Parathyroid adenoma (tissue), 2 donors: ENCODE measurements at regions not wholly inside any gene's neighbourhood (a gene's known extent, or its start where the extent isn't known, plus 50 kb on each side); places are given as distances from the start of the nearest gene placed in this dataset.

Experiments
- H2AFZ ChIP-seq: fragments of 300-600 bp; sonication (generic); one replicate; pipeline ENCODE4 v1.7.0; 2017; ENCODE audit warnings: antibody characterized with exemption, mild to moderate bottlenecking
- H3K27ac ChIP-seq: fragments of 300-600 bp; sonication (generic); one replicate; pipeline ENCODE4 v1.7.0; 2017
- H3K27me3 ChIP-seq: fragments of 300-600 bp; sonication (generic); one replicate; pipeline ENCODE4 v1.7.0; 2017; ENCODE audit warnings: low read length; ENCODE audit not compliant: control insufficient read depth, insufficient read depth
- H3K36me3 ChIP-seq: fragments of 300-600 bp; sonication (generic); one replicate; pipeline ENCODE4 v1.7.0; 2017; ENCODE audit warnings: low read length; ENCODE audit not compliant: control insufficient read depth, insufficient read depth
- H3K4me1 ChIP-seq: fragments of 300-600 bp; sonication (generic); one replicate; pipeline ENCODE4 v1.7.0; 2017; ENCODE audit warnings: control low read depth
- H3K4me2 ChIP-seq: fragments of 300-600 bp; sonication (generic); one replicate; pipeline ENCODE4 v1.7.0; 2017; ENCODE audit warnings: low read length
- H3K4me3 ChIP-seq: fragments of 300-600 bp; sonication (generic); one replicate; pipeline ENCODE4 v1.7.0; 2017; ENCODE audit warnings: low read depth, low read length
- H3K79me2 ChIP-seq: fragments of 300-600 bp; sonication (generic); one replicate; pipeline ENCODE4 v1.7.0; 2017; ENCODE audit warnings: control low read depth
- H3K9ac ChIP-seq: fragments of 300-600 bp; sonication (generic); one replicate; pipeline ENCODE4 v1.7.0; 2017; ENCODE audit warnings: mild to moderate bottlenecking
- H3K9me3 ChIP-seq: fragments of 300-600 bp; sonication (generic); one replicate; pipeline ENCODE4 v1.7.0; 2017; ENCODE audit warnings: low read length; ENCODE audit not compliant: control insufficient read depth
- CTCF ChIP-seq: fragments of 300-600 bp; sonication (generic); IDR thresholded peaks from one replicate; pipeline ENCODE4 v1.7.0; 2017; ENCODE audit warnings: antibody characterized with exemption, mild to moderate bottlenecking
- donor health status: primary hyperparathyroidism.

- no peak overlapping the region for H2AFZ ChIP-seq
These were observed 503.4 kb downstream of the PLXNA4 start for GRCh38 chr7:132072873-132073272.

DNA sequence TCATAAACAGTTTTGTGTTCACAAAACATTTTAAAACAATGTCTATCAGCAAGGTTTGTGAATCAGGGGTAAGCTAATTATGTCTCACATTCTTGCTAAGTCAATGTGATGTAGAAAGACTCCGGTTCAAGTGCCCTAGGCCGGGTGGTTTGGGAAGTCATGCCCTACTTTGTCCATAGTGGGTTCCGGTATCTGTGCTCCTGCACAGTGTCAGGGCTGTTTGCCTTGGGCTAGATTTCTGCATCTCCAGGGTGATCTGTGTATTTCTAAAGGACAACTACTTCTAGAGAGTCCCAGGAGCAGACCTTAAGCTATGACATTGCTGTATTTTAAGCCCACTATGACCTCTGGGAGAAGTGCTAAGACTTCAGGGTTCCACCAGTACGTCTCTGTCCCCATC lies 504.1 kb downstream of the PLXNA4 start:
- no peaks in the 10 kb centered on the region for H3K27me3 ChIP-seq
- H2AFZ ChIP-seq, result no peak overlapping the region
- no peak overlapping the region for H3K4me3 ChIP-seq
- H3K4me2 ChIP-seq, result no peak overlapping the region
- no peaks in the 10 kb centered on the region for H3K4me1 ChIP-seq
- no peaks in the 10 kb centered on the region for H3K36me3 ChIP-seq
- H3K79me2 ChIP-seq, result no peaks in the 10 kb centered on the region
- no peak overlapping the region for H3K9ac ChIP-seq
- H3K27ac ChIP-seq, result no peak overlapping the region
- H3K9me3 ChIP-seq, result no peaks in the 10 kb centered on the region
- no peak for TF ChIP-seq CTCF

More at GRCh38 chr7:132072873-132073272, 503.4 kb downstream of the PLXNA4 start:
- Histone ChIP-seq H3K4me3 (no peak overlapping the region), H3K79me2 (no peaks in the 10 kb centered on the region), H3K9me3 (no peaks in the 10 kb centered on the region), H3K36me3 (no peaks in the 10 kb centered on the region), H3K9ac (no peak overlapping the region), H3K27ac (no peak overlapping the region), H3K27me3 (no peaks in the 10 kb centered on the region), H3K4me1 (no peaks in the 10 kb centered on the region), H3K4me2 (no peak overlapping the region)
- TF ChIP-seq CTCF, result no peak

DNA sequence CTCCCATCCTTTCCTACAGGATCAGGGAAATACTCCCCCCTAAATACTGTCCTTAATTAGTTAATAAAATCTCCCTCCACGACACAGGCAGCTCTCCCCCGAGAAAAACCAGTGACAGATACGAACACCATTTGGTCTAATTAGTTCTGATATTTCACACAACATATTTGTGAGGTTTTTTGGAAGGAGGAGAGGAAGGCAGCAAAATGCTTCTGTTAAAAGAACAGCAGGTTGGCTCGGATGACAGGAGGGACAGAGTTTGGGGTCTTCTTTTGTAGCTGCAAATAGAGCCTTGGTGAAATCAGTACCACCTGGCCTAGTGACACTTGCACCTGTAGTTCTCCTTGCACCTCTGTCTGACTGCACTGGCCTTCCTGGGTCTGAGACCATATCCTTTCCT lies 507.0 kb downstream of the PLXNA4 start:
- Histone ChIP-seq H3K27ac (no peak overlapping the region), H3K9me3 (no peaks in the 10 kb centered on the region), H3K27me3 (no peaks in the 10 kb centered on the region), H3K4me2 (no peak overlapping the region), H3K4me3 (no peak overlapping the region), H2AFZ (no peak overlapping the region), H3K9ac (no peak overlapping the region), H3K4me1 (no peaks in the 10 kb centered on the region), H3K36me3 (no peaks in the 10 kb centered on the region), H3K79me2 (no peaks in the 10 kb centered on the region)
- TF ChIP-seq CTCF, result no peak

DNA sequence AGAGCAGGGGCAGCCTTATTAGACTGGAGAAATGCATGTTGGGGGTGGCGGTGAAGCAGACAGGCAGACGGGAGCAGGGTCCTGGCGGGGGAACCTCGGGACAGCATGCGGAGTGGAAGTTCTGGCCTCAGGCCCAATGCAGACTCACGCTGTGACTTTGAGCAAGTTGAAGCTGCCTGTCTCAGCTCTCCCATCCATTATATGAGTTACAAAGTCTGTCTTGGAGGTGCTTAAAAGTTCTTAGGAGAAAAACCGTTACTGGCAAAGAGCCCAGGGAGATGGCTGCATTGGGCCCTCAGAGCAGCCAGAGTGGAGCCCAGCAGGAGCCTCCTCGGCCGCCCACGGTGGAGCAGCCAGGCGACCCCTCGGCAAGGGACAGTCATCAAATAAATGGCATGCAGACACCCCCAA lies 509.5 kb downstream of the PLXNA4 start:
- no peaks in the 10 kb centered on the region for H3K9me3 ChIP-seq
- no peak overlapping the region for H3K4me2 ChIP-seq
- TF ChIP-seq CTCF, result no peak
- no peak overlapping the region for H3K4me3 ChIP-seq
- no peak overlapping the region for H2AFZ ChIP-seq
- H3K27me3 ChIP-seq, result no peaks in the 10 kb centered on the region
- no peaks in the 10 kb centered on the region for H3K4me1 ChIP-seq
- no peaks in the 10 kb centered on the region for H3K79me2 ChIP-seq
- H3K36me3 ChIP-seq, result no peaks in the 10 kb centered on the region
- H3K9ac ChIP-seq, result no peak overlapping the region
- no peak overlapping the region for H3K27ac ChIP-seq

GRCh38 chr7:132065989-132066603 lies 509.7 kb upstream of the PODXL start:
- no peaks in the 10 kb centered on the region for H3K4me1 ChIP-seq
- H3K9ac ChIP-seq, result no peak overlapping the region
- no peaks in the 10 kb centered on the region for H3K27me3 ChIP-seq
- no peak overlapping the region for H3K27ac ChIP-seq
- H2AFZ ChIP-seq, result no peak overlapping the region
- no peaks in the 10 kb centered on the region for H3K79me2 ChIP-seq
- no peaks in the 10 kb centered on the region for H3K9me3 ChIP-seq
- no peak overlapping the region for H3K4me2 ChIP-seq
- H3K4me3 ChIP-seq, result no peak overlapping the region
- TF ChIP-seq CTCF, result no peak
- no peaks in the 10 kb centered on the region for H3K36me3 ChIP-seq
